ENCODE measurements at regions not wholly inside any gene's neighbourhood (a gene's known extent, or its start where the extent isn't known, plus 50 kb on each side); places are given as distances from the start of the nearest gene placed in this dataset.

DNA sequence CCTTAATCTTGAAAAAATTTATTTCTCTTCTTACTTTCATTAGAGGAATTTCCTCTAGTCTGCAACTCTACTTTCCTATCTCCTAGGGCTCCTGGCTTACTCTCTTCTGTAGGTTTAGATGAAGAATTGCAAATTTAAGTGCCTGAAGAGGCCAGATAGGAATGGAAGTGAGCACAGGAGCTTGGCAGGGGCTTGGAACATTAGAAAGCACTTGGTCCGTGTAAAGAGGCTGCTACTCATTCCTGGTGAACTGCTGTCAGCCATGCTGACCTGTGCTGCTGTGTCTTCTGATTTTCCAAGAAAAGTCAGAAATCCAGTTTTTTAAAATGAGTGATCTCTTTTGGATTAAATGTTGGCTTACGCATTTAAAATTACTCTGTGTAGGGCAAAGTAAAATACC, 210.9 kb upstream of the CLINT1 start:
- TF ChIP-seq POLR2AphosphoS5 (IDR thresholded peaks at IDR 0.05; ENCODE audit: borderline replicate concordance, low read depth, low read length) (no peak), EZH2 (IDR thresholded peaks at IDR 0.05) (no peak)

Data from SK-N-MC (cell line).